ENCODE measurements at regions not wholly inside any gene's neighbourhood (a gene's known extent, or its start where the extent isn't known, plus 50 kb on each side); places are given as distances from the start of the nearest gene placed in this dataset.

DNA sequence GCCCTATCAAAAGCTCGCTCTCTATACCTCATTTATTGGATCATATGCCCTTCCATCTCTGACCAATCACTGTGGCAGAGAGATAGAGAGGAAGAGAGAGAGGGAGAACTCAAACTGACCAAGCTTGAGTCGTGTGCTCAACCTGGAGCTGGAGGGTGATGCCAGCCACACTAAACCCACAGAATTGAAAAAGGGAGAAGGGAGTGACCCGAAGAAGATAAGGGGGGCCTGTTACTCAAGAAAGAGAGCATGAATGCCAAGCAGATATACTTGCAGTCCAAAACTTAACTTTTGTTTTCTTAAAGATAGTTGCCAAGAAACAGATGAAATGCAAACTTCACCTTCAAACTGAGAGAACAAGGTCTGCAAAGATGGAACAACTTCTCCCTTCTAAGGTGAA is 112.7 kb downstream of the BTG1 start:
- TF ChIP-seq ZFX (IDR thresholded peaks at IDR 0.05): no peak
- TF ChIP-seq, protein P1, sequence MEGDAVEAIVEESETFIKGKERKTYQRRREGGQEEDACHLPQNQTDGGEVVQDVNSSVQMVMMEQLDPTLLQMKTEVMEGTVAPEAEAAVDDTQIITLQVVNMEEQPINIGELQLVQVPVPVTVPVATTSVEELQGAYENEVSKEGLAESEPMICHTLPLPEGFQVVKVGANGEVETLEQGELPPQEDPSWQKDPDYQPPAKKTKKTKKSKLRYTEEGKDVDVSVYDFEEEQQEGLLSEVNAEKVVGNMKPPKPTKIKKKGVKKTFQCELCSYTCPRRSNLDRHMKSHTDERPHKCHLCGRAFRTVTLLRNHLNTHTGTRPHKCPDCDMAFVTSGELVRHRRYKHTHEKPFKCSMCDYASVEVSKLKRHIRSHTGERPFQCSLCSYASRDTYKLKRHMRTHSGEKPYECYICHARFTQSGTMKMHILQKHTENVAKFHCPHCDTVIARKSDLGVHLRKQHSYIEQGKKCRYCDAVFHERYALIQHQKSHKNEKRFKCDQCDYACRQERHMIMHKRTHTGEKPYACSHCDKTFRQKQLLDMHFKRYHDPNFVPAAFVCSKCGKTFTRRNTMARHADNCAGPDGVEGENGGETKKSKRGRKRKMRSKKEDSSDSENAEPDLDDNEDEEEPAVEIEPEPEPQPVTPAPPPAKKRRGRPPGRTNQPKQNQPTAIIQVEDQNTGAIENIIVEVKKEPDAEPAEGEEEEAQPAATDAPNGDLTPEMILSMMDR (conservative IDR thresholded peaks at IDR 0.05): no peak
- no peak overlapping the region for H3K27ac ChIP-seq

DNA sequence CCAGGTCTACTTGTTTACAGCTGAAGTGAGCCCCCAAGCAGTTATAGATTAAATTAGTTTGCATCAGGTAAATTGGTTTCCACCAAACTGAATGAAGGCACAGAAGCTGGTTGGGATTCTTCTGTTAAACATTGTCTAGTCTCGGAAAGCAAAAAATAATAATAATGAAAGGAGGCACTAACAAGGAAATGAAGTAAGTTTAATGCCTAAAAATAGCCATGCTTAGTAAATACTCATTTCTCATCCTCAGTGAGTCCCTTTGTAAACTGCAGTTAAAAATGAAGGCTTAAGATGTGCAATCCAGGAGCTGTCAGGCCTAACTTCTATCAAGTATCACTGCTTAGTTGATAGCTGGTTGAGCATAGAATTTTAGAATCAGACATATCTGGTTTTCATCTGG is 113.5 kb downstream of the BTG1 start:
- no peak overlapping the region for H3K27ac ChIP-seq
- TF ChIP-seq, protein P1 (conservative IDR thresholded peaks at IDR 0.05): no peak
- TF ChIP-seq ZFX (IDR thresholded peaks at IDR 0.05): no peak

DNA sequence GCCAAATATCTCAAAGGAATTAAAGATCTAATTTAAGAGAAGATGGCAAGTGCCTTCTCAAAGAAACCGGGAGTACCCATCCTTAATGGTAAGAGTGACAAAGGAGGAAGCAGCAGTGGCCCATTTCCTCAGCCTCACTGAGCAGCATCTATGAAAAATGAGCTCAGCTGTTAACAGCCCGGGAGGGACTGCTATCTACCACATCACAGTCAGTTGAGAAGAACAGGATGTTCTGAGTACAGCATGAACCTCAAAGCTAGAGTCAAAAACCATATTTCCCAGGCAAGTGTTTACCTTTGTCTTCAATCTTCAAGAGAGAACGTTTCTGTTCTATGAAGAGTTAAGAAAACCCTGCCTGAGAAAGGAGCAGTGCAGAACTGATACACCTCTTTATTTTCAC is 115.0 kb downstream of the BTG1 start:
- TF ChIP-seq, protein P1 (conservative IDR thresholded peaks at IDR 0.05): no peak
- no peak for TF ChIP-seq ZFX (IDR thresholded peaks at IDR 0.05)
- no peak overlapping the region for H3K27ac ChIP-seq

DNA sequence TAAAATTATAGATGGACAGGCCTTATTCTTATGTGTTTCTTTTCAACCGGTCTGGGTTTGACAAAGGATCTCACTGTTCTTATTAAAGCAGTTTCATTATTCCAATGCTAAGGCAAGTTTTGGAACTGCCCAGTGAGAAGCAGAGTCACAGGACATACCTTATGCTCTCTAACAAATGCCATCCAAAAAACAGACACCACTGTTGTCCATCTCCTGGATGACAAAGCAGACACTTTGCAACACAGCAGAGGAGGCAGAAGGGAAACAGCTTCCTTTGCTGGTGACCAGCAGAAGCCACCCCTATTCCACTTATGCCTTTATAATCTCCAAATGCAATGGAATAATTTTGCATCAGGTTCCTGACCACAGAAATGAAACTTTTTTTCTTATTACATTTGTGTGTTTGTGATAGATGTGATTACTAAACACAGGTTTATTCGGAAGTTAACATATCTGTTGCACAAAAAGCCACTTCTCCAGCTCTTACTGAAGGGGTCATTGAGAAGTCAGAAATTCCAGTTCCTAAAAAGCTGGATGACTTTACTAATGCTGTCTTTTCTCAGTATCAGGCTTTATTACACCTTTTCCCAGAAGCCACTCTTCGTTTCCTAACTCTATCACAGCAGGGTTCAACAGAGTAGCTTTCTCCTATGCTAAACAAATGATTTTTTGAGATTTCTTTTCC is 115.6 kb downstream of the BTG1 start:
- no peak overlapping the region for H3K27ac ChIP-seq
- TF ChIP-seq, protein P1 (conservative IDR thresholded peaks at IDR 0.05): no peak
- TF ChIP-seq ZFX (IDR thresholded peaks at IDR 0.05): no peak

DNA sequence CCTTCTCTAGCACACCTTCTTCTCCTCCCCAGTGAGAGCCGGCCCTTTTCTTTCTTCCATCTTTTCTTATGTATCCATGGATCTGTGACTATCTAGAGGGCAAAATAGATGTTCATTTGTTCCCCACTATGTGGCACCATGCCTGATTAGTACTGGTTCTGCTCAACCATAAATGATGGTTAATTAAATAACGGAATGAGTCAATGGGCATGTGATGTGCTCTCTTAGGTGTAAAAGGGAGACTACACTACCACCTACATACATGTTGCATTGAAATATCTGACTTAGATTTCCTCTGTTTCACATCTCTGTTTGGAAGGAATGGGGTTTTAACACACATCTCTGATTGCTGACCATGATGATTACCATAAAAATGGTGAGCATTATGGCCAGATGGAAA is 116.5 kb downstream of the BTG1 start:
- no peak overlapping the region for H3K27ac ChIP-seq
- no peak for TF ChIP-seq ZFX (IDR thresholded peaks at IDR 0.05)
- TF ChIP-seq, protein P1 (conservative IDR thresholded peaks at IDR 0.05): no peak

DNA sequence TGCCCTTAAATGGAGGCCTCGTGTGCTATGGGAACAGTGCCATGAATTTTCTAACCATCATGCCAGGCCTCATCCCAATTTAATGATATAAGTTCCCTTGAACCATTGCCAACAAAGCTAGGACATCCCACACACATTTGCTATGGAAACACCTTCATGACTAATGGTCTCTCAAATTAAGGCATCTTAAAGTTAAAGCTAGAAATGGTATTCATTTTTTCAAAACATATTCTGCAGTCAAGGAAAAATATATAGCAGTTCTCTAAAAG is 117.3 kb downstream of the BTG1 start:
- TF ChIP-seq, protein P1 (conservative IDR thresholded peaks at IDR 0.05): no peak
- no peak for TF ChIP-seq ZFX (IDR thresholded peaks at IDR 0.05)
- no peak overlapping the region for H3K27ac ChIP-seq

DNA sequence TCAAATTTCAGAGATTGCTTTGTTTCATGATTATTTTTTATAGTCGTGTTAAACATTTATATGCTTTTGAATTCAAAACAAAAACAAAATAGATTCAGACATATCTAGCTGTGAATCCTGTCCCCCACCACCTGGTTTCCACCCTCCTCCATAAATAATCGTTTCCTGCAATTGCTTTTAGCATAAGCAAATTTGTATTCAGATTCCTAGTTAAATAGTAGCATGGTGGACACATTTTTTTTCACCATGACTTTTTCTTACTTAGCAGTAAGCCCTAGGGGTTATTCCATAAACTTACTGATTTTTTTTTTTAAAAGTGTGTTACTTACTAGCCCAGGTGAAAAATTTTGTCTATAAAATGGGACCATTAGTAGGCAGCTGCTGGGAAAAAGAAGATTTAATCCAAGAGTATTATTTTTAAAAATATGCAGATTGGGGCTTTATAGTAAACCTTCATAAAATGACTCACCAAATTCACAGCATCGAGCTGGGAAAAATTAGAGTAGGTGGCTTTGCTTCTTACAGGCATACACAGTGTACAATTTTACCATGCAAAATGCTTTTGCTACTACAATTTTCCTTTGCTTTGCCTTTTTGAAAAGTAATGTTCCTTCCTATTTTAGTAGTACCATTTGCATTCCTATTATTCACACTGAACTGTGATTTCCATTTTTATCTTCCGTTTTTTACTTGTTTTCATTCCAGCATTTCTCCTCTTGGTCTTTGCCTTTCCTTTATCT is 117.8 kb downstream of the BTG1 start:
- TF ChIP-seq, protein P1 (conservative IDR thresholded peaks at IDR 0.05): no peak
- TF ChIP-seq ZFX (IDR thresholded peaks at IDR 0.05): no peak
- no peak overlapping the region for H3K27ac ChIP-seq
